ENCODE measurements at regions not wholly inside any gene's neighbourhood (a gene's known extent, or its start where the extent isn't known, plus 50 kb on each side); places are given as distances from the start of the nearest gene placed in this dataset.

- intact Hi-C loops (cut with DNase I): no loop called here
Measured at GRCh38 chr10:47190802-47191450, 109.1 kb upstream of the GDF10 start.

GRCh38 chr10:47192273-47192672 is 107.7 kb upstream of the GDF10 start:
- TF ChIP-seq POLR2A (IDR thresholded peaks at IDR 0.05) (no peak), CTCF (IDR thresholded peaks at IDR 0.05) (no peak)
- DNase-seq: no peak
- H3K9me3 ChIP-seq: no peaks in the 10 kb centered on the region
- no peaks in the 10 kb centered on the region for H3K4me1 ChIP-seq
- no peaks in the 10 kb centered on the region for H3K27me3 ChIP-seq
- WGBS, 2 donors: 66 to 94% methylated on average over 2 of the region's 2 CpGs
- no peak overlapping the region for H3K27ac ChIP-seq
- intact Hi-C loops (cut with DNase I): no loop called here
- H3K36me3 ChIP-seq: no peaks in the 10 kb centered on the region
- no peak overlapping the region for H3K4me3 ChIP-seq (replicated peaks in 1 of 3)

More at GRCh38 chr10:47190802-47191450, 109.1 kb upstream of the GDF10 start:
- DNase-seq: no peak
- Histone ChIP-seq H3K27me3 (no peaks in the 10 kb centered on the region), H3K4me3 (replicated peaks in 1 of 3) (no peak overlapping the region), H3K27ac (no peak overlapping the region), H3K4me1 (no peaks in the 10 kb centered on the region), H3K9me3 (no peaks in the 10 kb centered on the region), H3K36me3 (no peaks in the 10 kb centered on the region)
- TF ChIP-seq CTCF (IDR thresholded peaks at IDR 0.05): no peak
- WGBS, 2 donors: 94 to 95% methylated on average over 4 to 5 of the region's 5 CpGs

- 94 to 96% methylated on average over 5 to 6 of the region's 6 CpGs for WGBS, 2 donors
- Histone ChIP-seq H3K9me3 (no peaks in the 10 kb centered on the region), H3K27ac (no peak overlapping the region), H3K4me3 (replicated peaks in 1 of 3) (no peak overlapping the region), H3K27me3 (no peaks in the 10 kb centered on the region), H3K36me3 (no peaks in the 10 kb centered on the region), H3K4me1 (no peaks in the 10 kb centered on the region)
- TF ChIP-seq POLR2A (IDR thresholded peaks at IDR 0.05): no peak
- TF ChIP-seq CTCF (IDR thresholded peaks at IDR 0.05): no peak
- intact Hi-C loops (cut with DNase I): no loop called here
- DNase-seq: no peak
Measured at GRCh38 chr10:47193666-47194065, 106.3 kb upstream of the GDF10 start.

- no peaks in the 10 kb centered on the region for H3K9me3 ChIP-seq
- H3K4me3 ChIP-seq (replicated peaks in 1 of 3): no peak overlapping the region
- intact Hi-C loops (cut with DNase I): no loop called here
- no peak for DNase-seq
- H3K36me3 ChIP-seq: no peaks in the 10 kb centered on the region
- no peaks in the 10 kb centered on the region for H3K4me1 ChIP-seq
- TF ChIP-seq POLR2A (IDR thresholded peaks at IDR 0.05) (no peak), CTCF (IDR thresholded peaks at IDR 0.05) (no peak)
- 81 to 86% methylated on average over 14 of the region's 15 CpGs for WGBS, 2 donors
- H3K27ac ChIP-seq: no peak overlapping the region
- no peaks in the 10 kb centered on the region for H3K27me3 ChIP-seq
Measured at GRCh38 chr10:47195274-47195885, 104.6 kb upstream of the GDF10 start.

GRCh38 chr10:47196691-47197090 is 103.3 kb upstream of the GDF10 start:
- Histone ChIP-seq H3K4me3 (replicated peaks in 1 of 3) (no peak overlapping the region), H3K9me3 (no peaks in the 10 kb centered on the region), H3K36me3 (no peaks in the 10 kb centered on the region), H3K27me3 (no peaks in the 10 kb centered on the region), H3K4me1 (no peaks in the 10 kb centered on the region), H3K27ac (no peak overlapping the region)
- intact Hi-C loops (cut with DNase I): no loop called here
- TF ChIP-seq POLR2A (IDR thresholded peaks at IDR 0.05) (no peak), CTCF (IDR thresholded peaks at IDR 0.05) (no peak)
- 96 to 97% methylated on average over 8 of the region's 8 CpGs for WGBS, 2 donors
- DNase-seq: no peak

All from thyroid gland (tissue), 4 donors.